ENCODE measurements at regions not wholly inside any gene's neighbourhood (a gene's known extent, or its start where the extent isn't known, plus 50 kb on each side); places are given as distances from the start of the nearest gene placed in this dataset.

GRCh38 chr16:60510208-60510607, 1526.0 kb downstream of the CDH8 start:
- intact Hi-C loops (cut with DNase I; ENCODE audit: low total_unique reads), result no loop called here
- WGBS, 5 donors, result 70 to 80% (median 77%) methylated on average over 1 of the region's 1 CpG

GRCh38 chr16:60491273-60491672, 1545.0 kb downstream of the CDH8 start:
- intact Hi-C loops (cut with DNase I; ENCODE audit: low total_unique reads), result no loop called here
- H3K36me3 ChIP-seq, result no peaks in the 10 kb centered on the region
- no peak overlapping the region for H3K27ac ChIP-seq
- H3K4me1 ChIP-seq, result no peaks in the 10 kb centered on the region
- peaks cover 0 to 14% (median 0%) of the 10 kb centered on the region in 8 donors for H3K9me3 ChIP-seq
- H3K27me3 ChIP-seq (replicated peaks in 1 of 7), result no peaks in the 10 kb centered on the region
- no peak for TF ChIP-seq CTCF (IDR thresholded peaks at IDR 0.05 in 8 of 11, conservative IDR thresholded peaks at IDR 0.05 in 3 of 11)
- TF ChIP-seq POLR2A (IDR thresholded peaks at IDR 0.05), result no peak
- no peak for TF ChIP-seq POLR2AphosphoS5 (IDR thresholded peaks at IDR 0.05)
- DNase-seq, result no peak
- 68 to 76% (median 70%) methylated on average over 3 of the region's 3 CpGs for WGBS, 5 donors
- no peak overlapping the region for H3K4me3 ChIP-seq

More at GRCh38 chr16:60510208-60510607, 1526.0 kb downstream of the CDH8 start:
- Histone ChIP-seq H3K4me1 (no peaks in the 10 kb centered on the region), H3K36me3 (no peaks in the 10 kb centered on the region), H3K27ac (no peak overlapping the region), H3K4me3 (no peak overlapping the region), H3K27me3 (replicated peaks in 1 of 7) (no peaks in the 10 kb centered on the region), H3K9me3 (peaks cover 0 to 6% (median 0%) of the 10 kb centered on the region in 8 donors)
- DNase-seq, result no peak
- no peak for TF ChIP-seq POLR2AphosphoS5 (IDR thresholded peaks at IDR 0.05)
- TF ChIP-seq POLR2A (IDR thresholded peaks at IDR 0.05), result no peak
- no peak for TF ChIP-seq CTCF (IDR thresholded peaks at IDR 0.05 in 8 of 11, conservative IDR thresholded peaks at IDR 0.05 in 3 of 11)

- Histone ChIP-seq H3K4me1 (no peaks in the 10 kb centered on the region), H3K9me3 (peaks cover 0 to 14% (median 0%) of the 10 kb centered on the region in 8 donors), H3K27ac (no peak overlapping the region), H3K36me3 (no peaks in the 10 kb centered on the region), H3K4me3 (no peak overlapping the region), H3K27me3 (replicated peaks in 1 of 7) (no peaks in the 10 kb centered on the region)
- DNase-seq, result no peak
- intact Hi-C loops (cut with DNase I; ENCODE audit: low total_unique reads), result no loop called here
- 62 to 93% (median 79%) methylated on average over 1 of the region's 1 CpG for WGBS, 5 donors
- TF ChIP-seq POLR2A (IDR thresholded peaks at IDR 0.05) (no peak), POLR2AphosphoS5 (IDR thresholded peaks at IDR 0.05) (no peak), CTCF (IDR thresholded peaks at IDR 0.05 in 8 of 11, conservative IDR thresholded peaks at IDR 0.05 in 3 of 11) (no peak)
These were observed 1550.3 kb downstream of the CDH8 start for GRCh38 chr16:60485872-60486489.

GRCh38 chr16:60484901-60485300, 1551.3 kb downstream of the CDH8 start:
- no peaks in the 10 kb centered on the region for H3K4me1 ChIP-seq
- no peak overlapping the region for H3K27ac ChIP-seq
- intact Hi-C loops (cut with DNase I; ENCODE audit: low total_unique reads), result no loop called here
- no peak for TF ChIP-seq CTCF (IDR thresholded peaks at IDR 0.05 in 8 of 11, conservative IDR thresholded peaks at IDR 0.05 in 3 of 11)
- no peak for TF ChIP-seq POLR2AphosphoS5 (IDR thresholded peaks at IDR 0.05)
- no peak for TF ChIP-seq POLR2A (IDR thresholded peaks at IDR 0.05)
- H3K4me3 ChIP-seq, result no peak overlapping the region
- 80 to 90% (median 89%) methylated on average over 2 of the region's 2 CpGs for WGBS, 5 donors
- H3K36me3 ChIP-seq, result no peaks in the 10 kb centered on the region
- H3K27me3 ChIP-seq (replicated peaks in 1 of 7), result no peaks in the 10 kb centered on the region
- no peak for DNase-seq
- H3K9me3 ChIP-seq, result peaks cover 0 to 14% (median 0%) of the 10 kb centered on the region in 8 donors
